ENCODE measurements at regions not wholly inside any gene's neighbourhood (a gene's known extent, or its start where the extent isn't known, plus 50 kb on each side); places are given as distances from the start of the nearest gene placed in this dataset.
A peak's percentile ranks its signal among the peaks of the same experiment; 100 is the strongest.
"Not testable (repeated sequence)": the region's sequence is repeated elsewhere in the genome, so short reads cannot be mapped to it uniquely, and the experiment has no call there.

GRCh38 chr3:103532986-103533385 lies 1098.2 kb downstream of the ZPLD1 start:
- no peak overlapping the region for H3K27ac ChIP-seq
- no peak for FAIRE-seq
- no peak for ATAC-seq
- POLR2A ChIA-PET = no interaction called here
- CTCF ChIA-PET = no interaction called here
- TF ChIP-seq KDM5A (IDR thresholded peaks at IDR 0.05) (no peak), ATOH8 (CRISPR knock-in tag; IDR thresholded peaks at IDR 0.05; ENCODE audit: low read depth) (no peak), RFX5 (IDR thresholded peaks at IDR 0.05) (no peak)
- H3K4me2 ChIP-seq = no peak overlapping the region
- no peak for DNase-seq (ENCODE audit: low read depth in 1 of 2, low spot score in 1 of 2)
- 46% methylated on average over 4 of the region's 4 CpGs for WGBS (ENCODE audit: missing lambda C conversion rate)
- no peaks in the 10 kb centered on the region for H3K9me3 ChIP-seq
- no peak overlapping the region for H3K4me3 ChIP-seq
- H3K4me1 ChIP-seq = no peaks in the 10 kb centered on the region

- H3K4me1 ChIP-seq = no peaks in the 10 kb centered on the region
- no peak for ATAC-seq
- no peak for FAIRE-seq
- H3K4me2 ChIP-seq = peak overlapping the region; percentile 21; the same call in 1 of the 3 replicates
- DNase-seq (ENCODE audit: low read depth in 1 of 2, low spot score in 1 of 2) = no peak
- H3K9me3 ChIP-seq = no peaks in the 10 kb centered on the region
- TF ChIP-seq RCOR1 (IDR thresholded peaks at IDR 0.05; ENCODE audit: low read depth, low read length) (no peak), SREBF2 (IDR thresholded peaks at IDR 0.05) (no peak), SMC3 (IDR thresholded peaks at IDR 0.05) (no peak), HDAC2 (IDR thresholded peaks at IDR 0.05) (no peak), BHLHE40 (IDR thresholded peaks at IDR 0.05; ENCODE audit: low read depth, low read length) (no peak), KDM5A (IDR thresholded peaks at IDR 0.05) (no peak), JUN (IDR thresholded peaks at IDR 0.05) (no peak), HES2 (IDR thresholded peaks at IDR 0.05) (no peak), CBX2 (IDR thresholded peaks at IDR 0.05; ENCODE audit: borderline replicate concordance, low read depth) (no peak), FOSB (CRISPR knock-in tag; IDR thresholded peaks at IDR 0.05) (no peak), HOXB13 (CRISPR knock-in tag; IDR thresholded peaks at IDR 0.05; ENCODE audit: low read depth) (no peak), MYC (IDR thresholded peaks at IDR 0.05; ENCODE audit: borderline replicate concordance, low read length) (no peak), MAX (IDR thresholded peaks at IDR 0.05) (no peak), ZFP36 (IDR thresholded peaks at IDR 0.05; ENCODE audit: borderline replicate concordance, partially characterized antibody) (no peak)
- ChIA-PET CTCF (no interaction called here), POLR2A (no interaction called here)
- 13% methylated on average over 8 of the region's 8 CpGs for WGBS (ENCODE audit: missing lambda C conversion rate)
- H3K27ac ChIP-seq = no peak overlapping the region
- no peak overlapping the region for H3K4me3 ChIP-seq
Observed at GRCh38 chr3:103554451-103554850, 1119.6 kb downstream of the ZPLD1 start.

- 14% methylated on average over 6 of the region's 6 CpGs for WGBS (ENCODE audit: missing lambda C conversion rate)
- DNase-seq (ENCODE audit: low read depth in 1 of 2, low spot score in 1 of 2); CTCF ChIA-PET; H3K4me3 ChIP-seq; H3K4me1 ChIP-seq; ATAC-seq; POLR2A ChIA-PET; FAIRE-seq; H3K9me3 ChIP-seq; H3K27ac ChIP-seq; H3K4me2 ChIP-seq: not testable (repeated sequence)
Observed at GRCh38 chr3:103564116-103564515, 1129.3 kb downstream of the ZPLD1 start.

GRCh38 chr3:103585809-103586208 lies 1151.0 kb downstream of the ZPLD1 start:
- Histone ChIP-seq H3K4me3 (no peak overlapping the region), H3K9me3 (no peaks in the 10 kb centered on the region), H3K27ac (no peak overlapping the region), H3K4me2 (no peak overlapping the region), H3K4me1 (no peaks in the 10 kb centered on the region)
- no peak for DNase-seq (ENCODE audit: low read depth in 1 of 2, low spot score in 1 of 2)
- ChIA-PET POLR2A (no interaction called here), CTCF (no interaction called here)
- 3% methylated on average over 4 of the region's 4 CpGs for WGBS (ENCODE audit: missing lambda C conversion rate)
- no peak for ATAC-seq
- no peak for TF ChIP-seq HMGXB4 (CRISPR knock-in tag; IDR thresholded peaks at IDR 0.05; ENCODE audit: borderline replicate concordance)
- TF ChIP-seq MYC (IDR thresholded peaks at IDR 0.05; ENCODE audit: borderline replicate concordance, low read length) = no peak
- no peak for TF ChIP-seq SMC3 (IDR thresholded peaks at IDR 0.05)
- TF ChIP-seq ZSCAN20 (CRISPR knock-in tag; IDR thresholded peaks at IDR 0.05) = no peak
- TF ChIP-seq CTCF (IDR thresholded peaks at IDR 0.05) = no peak
- no peak for TF ChIP-seq RCOR1 (IDR thresholded peaks at IDR 0.05; ENCODE audit: low read depth, low read length)
- no peak for TF ChIP-seq JUNB (IDR thresholded peaks at IDR 0.05)
- no peak for TF ChIP-seq HOXA7 (CRISPR knock-in tag; IDR thresholded peaks at IDR 0.05)
- no peak for TF ChIP-seq CBX8 (IDR thresholded peaks at IDR 0.05)
- no peak for TF ChIP-seq FOSB (CRISPR knock-in tag; IDR thresholded peaks at IDR 0.05)
- no peak for TF ChIP-seq HDAC2 (IDR thresholded peaks at IDR 0.05)
- no peak for TF ChIP-seq NPAS2 (CRISPR knock-in tag; IDR thresholded peaks at IDR 0.05; ENCODE audit: borderline replicate concordance)
- no peak for TF ChIP-seq RNF2 (IDR thresholded peaks at IDR 0.05; ENCODE audit: borderline replicate concordance, low read depth)
- no peak for TF ChIP-seq BHLHE40 (IDR thresholded peaks at IDR 0.05; ENCODE audit: low read depth, low read length)
- TF ChIP-seq EHF (CRISPR knock-in tag; IDR thresholded peaks at IDR 0.05) = no peak
- FAIRE-seq = no peak

All from A549 (cell line).